K562 (cell line): ENCODE measurements at regions not wholly inside any gene's neighbourhood (a gene's known extent, or its start where the extent isn't known, plus 50 kb on each side); places are given as distances from the start of the nearest gene placed in this dataset.

Experiments
- ATAC-seq: fragments of 200-7000 bp; cut with Tn5 transposase; 3 replicates; pipeline ENCODE4 v1.9.1; 2020; ENCODE audit warnings: moderate library complexity
- BruUV-seq: library from RNA; stranded (reverse); fragments of 400-500 nt; replicated peaks from 2 replicates; lab custom pipeline; 2021; lab: Mats Ljungman, UMichigan
- CTCF ChIA-PET: fragments of 300-600 bp; formaldehyde crosslinking; extraction: SDS; loops from one replicate; lab custom pipeline; 2021; ENCODE audit warnings: low intra/inter-chr PET ratio; lab: Yijun Ruan, JAX
- POLR2A ChIA-PET: fragments of 300-600, 350-650 bp; sonication (Branson Sonifier 250); formaldehyde crosslinking; extraction: SDS; loops from one replicate; lab custom pipeline; 2021; ENCODE audit warnings: antibody characterized with exemption, inconsistent platforms; lab: Yijun Ruan, JAX
- DNase-seq, 4 experiments: peaks; one replicate each; pipeline versions ENCODE4 v3.0.0 to v3.0.0-alpha.2; 2011 to 2018; ENCODE audit warnings: low spot score in 3 of 4, mixed read lengths in 3 of 4; ENCODE audit errors: extremely low read depth in 1 of 4
- FAIRE-seq: peaks from 2 replicates; lab custom pipeline; 2011; peaks lifted over from hg19 to GRCh38; lab: Jason Lieb, UNC
- H2AFZ ChIP-seq: 2 replicates; pipeline ENCODE4 v1.6.0; 2011; ENCODE audit warnings: low read depth, low read length, control low read depth, inconsistent platforms
- H3K27ac ChIP-seq: fragments of 200-600 bp; 3 replicates; pipeline ENCODE4 v1.8.0; 2011; ENCODE audit warnings: low read depth, mild to moderate bottlenecking, control low read depth, inconsistent platforms, low read length, moderate library complexity, mixed read lengths; ENCODE audit errors: extremely low read depth
- H3K27me3 ChIP-seq, 2 experiments: fragments of 300-600 bp in 1 of 2; 2 replicates in 1 of 2; 3 replicates in 1 of 2; pipeline versions ENCODE4 v1.6.0 to v1.8.0; 2011; ENCODE audit warnings: inconsistent platforms in 2 of 2, low read length in 2 of 2, mild to moderate bottlenecking in 1 of 2, mixed read lengths in 1 of 2, moderate library complexity in 1 of 2; ENCODE audit not compliant: control insufficient read depth in 2 of 2, insufficient read depth in 2 of 2
- H3K36me3 ChIP-seq: fragments of 300-600 bp; 3 replicates; pipeline ENCODE4 v1.8.0; 2011; ENCODE audit warnings: mild to moderate bottlenecking, low read length, inconsistent platforms; ENCODE audit not compliant: control insufficient read depth, insufficient read depth
- H3K4me1 ChIP-seq, 2 experiments: fragments of 200-600 bp in 1 of 2; replicated peaks in 1 of 2; 2 replicates in 1 of 2; 3 replicates in 1 of 2; pipeline versions ENCODE4 v1.5.1 to v1.8.0; 2011; ENCODE audit warnings: inconsistent platforms in 2 of 2, low read length in 2 of 2, mild to moderate bottlenecking in 1 of 2, mixed read lengths in 1 of 2, moderate library complexity in 1 of 2; ENCODE audit not compliant: control insufficient read depth in 2 of 2, insufficient read depth in 2 of 2
- H3K4me2 ChIP-seq: 2 replicates; pipeline ENCODE4 v1.6.1; 2011; ENCODE audit warnings: low read length, control low read depth, inconsistent platforms, mixed read lengths; ENCODE audit not compliant: insufficient read depth
- H3K4me3 ChIP-seq: fragments of 200-600 bp; sonication (generic), shearing (Covaris generic); 2 replicates; pipeline ENCODE4 v1.5.1; 2016; ENCODE audit warnings: control low read depth, inconsistent platforms
- H3K79me2 ChIP-seq: fragments of 200-600 bp; 3 replicates; pipeline ENCODE4 v1.8.0; 2011; ENCODE audit warnings: low read length, inconsistent platforms; ENCODE audit not compliant: control insufficient read depth, insufficient read depth
- H3K9ac ChIP-seq, 2 experiments: 2 replicates each; pipeline versions ENCODE4 v1.6.0 to v1.6.1; 2011; ENCODE audit warnings: low read depth in 2 of 2, low read length in 2 of 2, control low read depth in 1 of 2, inconsistent platforms in 1 of 2, mild to moderate bottlenecking in 1 of 2, mixed read lengths in 1 of 2; ENCODE audit not compliant: insufficient read depth in 1 of 2
- H3K9me1 ChIP-seq: one replicate; pipeline ENCODE4 v1.6.0; 2011; ENCODE audit warnings: inconsistent platforms, mild to moderate bottlenecking, low read length, moderate library complexity; ENCODE audit not compliant: control insufficient read depth, insufficient read depth
- H3K9me3 ChIP-seq: replicated peaks from 2 replicates; pipeline ENCODE4 v1.5.1; 2011; ENCODE audit warnings: low read depth, low read length, inconsistent platforms; ENCODE audit not compliant: control insufficient read depth, insufficient read depth
- H4K20me1 ChIP-seq: replicated peaks from 2 replicates; pipeline ENCODE4 v1.6.1; 2011; ENCODE audit warnings: low read length, inconsistent platforms, mixed read lengths; ENCODE audit not compliant: control insufficient read depth, insufficient read depth
- ZBTB8A ChIP-seq: fragments of 450-650 bp; IDR thresholded peaks from 2 replicates; pipeline ENCODE4 v1.6.1; 2018; ENCODE audit warnings: mild to moderate bottlenecking, moderate library complexity; ENCODE audit not compliant: partially characterized antibody
- ZNF445 ChIP-seq: fragments of 250-450 bp; sonication (Bioruptor Pico); IDR thresholded peaks from 2 replicates; pipeline ENCODE4 v1.4.0; 2020; ENCODE audit warnings: low read depth, mild to moderate bottlenecking, moderate library complexity
- WGBS: fragments of 100-300 bp; shearing (Covaris generic); methylation state at CpG from one replicate; pipeline ENCODE4 v1.1.6; 2016; ENCODE audit warnings: low coverage, mixed read lengths; ENCODE audit not compliant: insufficient coverage; ENCODE audit errors: missing lambda C conversion rate; 5-methylcytosine and 5-hydroxymethylcytosine counted together
- in situ Hi-C: fragments of 300-500 bp; cut with MboI; formaldehyde crosslinking; loops from 4 replicates; pipeline ENCODE4 v1.15.0; 2018; ENCODE audit warnings: inconsistent platforms, mixed read lengths
- intact Hi-C: fragments of 100-400 bp; cut with micrococcal nuclease; formaldehyde crosslinking; loops from 2 replicates; pipeline ENCODE4 v1.14.2; 2022
- TF ChIP-seq, protein P1 (sequence below): fragments of 250-450 bp; sonication (Bioruptor Pico); IDR thresholded peaks from 2 replicates; pipeline ENCODE4 v1.5.0; 2021
- TF ChIP-seq, protein P2 (sequence below): IDR thresholded peaks from 2 replicates; pipeline ENCODE4 v1.6.1; 2011; ENCODE audit warnings: borderline replicate concordance, low read depth, mild to moderate bottlenecking, moderate library complexity, low read length; ENCODE audit not compliant: insufficient read depth, poor library complexity, severe bottlenecking
- TF ChIP-seq, protein P3 (sequence below), 2 experiments: fragments of 250-450 bp in 1 of 2; fragments of 450-650 bp in 1 of 2; sonication (Bioruptor Pico) in 1 of 2; IDR thresholded peaks; 2 replicates each; pipeline versions ENCODE4 v1.6.1 to v1.8.0; 2016 to 2021; ENCODE audit warnings: mild to moderate bottlenecking in 2 of 2, moderate library complexity in 2 of 2, missing compliant biosample characterization in 1 of 2, missing genetic modification characterization in 1 of 2

DNA sequence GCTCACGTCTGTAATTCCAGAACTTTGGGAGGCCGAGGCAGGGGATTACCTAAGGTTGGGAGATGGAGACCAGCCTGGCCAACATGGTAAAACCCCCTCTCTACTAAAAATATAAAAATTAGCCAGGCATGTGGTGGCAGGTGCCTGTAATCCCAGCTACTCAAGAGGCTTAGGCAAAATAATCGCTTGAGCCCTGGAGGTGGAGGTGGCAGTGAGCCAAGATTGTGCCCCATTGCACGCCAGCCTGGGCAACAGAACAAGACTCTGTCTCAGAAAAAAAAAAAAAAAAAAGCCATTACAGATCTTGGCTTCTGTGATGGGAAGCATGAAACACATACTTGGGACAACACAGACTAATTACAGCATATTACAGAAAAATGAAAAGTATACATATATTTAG lies 1404.5 kb upstream of the SPRY2 start:
- H3K9ac ChIP-seq: no peak overlapping the region
- no peaks in the 10 kb centered on the region for H3K27me3 ChIP-seq
- TF ChIP-seq, protein P1, sequence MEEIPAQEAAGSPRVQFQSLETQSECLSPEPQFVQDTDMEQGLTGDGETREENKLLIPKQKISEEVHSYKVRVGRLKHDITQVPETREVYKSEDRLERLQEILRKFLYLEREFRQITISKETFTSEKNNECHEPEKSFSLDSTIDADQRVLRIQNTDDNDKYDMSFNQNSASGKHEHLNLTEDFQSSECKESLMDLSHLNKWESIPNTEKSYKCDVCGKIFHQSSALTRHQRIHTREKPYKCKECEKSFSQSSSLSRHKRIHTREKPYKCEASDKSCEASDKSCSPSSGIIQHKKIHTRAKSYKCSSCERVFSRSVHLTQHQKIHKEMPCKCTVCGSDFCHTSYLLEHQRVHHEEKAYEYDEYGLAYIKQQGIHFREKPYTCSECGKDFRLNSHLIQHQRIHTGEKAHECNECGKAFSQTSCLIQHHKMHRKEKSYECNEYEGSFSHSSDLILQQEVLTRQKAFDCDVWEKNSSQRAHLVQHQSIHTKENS (CRISPR knock-in tag): no peak
- no peak for TF ChIP-seq ZNF445 (CRISPR knock-in tag)
- TF ChIP-seq, protein P2, sequence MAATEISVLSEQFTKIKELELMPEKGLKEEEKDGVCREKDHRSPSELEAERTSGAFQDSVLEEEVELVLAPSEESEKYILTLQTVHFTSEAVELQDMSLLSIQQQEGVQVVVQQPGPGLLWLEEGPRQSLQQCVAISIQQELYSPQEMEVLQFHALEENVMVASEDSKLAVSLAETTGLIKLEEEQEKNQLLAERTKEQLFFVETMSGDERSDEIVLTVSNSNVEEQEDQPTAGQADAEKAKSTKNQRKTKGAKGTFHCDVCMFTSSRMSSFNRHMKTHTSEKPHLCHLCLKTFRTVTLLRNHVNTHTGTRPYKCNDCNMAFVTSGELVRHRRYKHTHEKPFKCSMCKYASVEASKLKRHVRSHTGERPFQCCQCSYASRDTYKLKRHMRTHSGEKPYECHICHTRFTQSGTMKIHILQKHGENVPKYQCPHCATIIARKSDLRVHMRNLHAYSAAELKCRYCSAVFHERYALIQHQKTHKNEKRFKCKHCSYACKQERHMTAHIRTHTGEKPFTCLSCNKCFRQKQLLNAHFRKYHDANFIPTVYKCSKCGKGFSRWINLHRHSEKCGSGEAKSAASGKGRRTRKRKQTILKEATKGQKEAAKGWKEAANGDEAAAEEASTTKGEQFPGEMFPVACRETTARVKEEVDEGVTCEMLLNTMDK: no peak
- TF ChIP-seq ZBTB8A: no peak
- TF ChIP-seq, protein P3, sequence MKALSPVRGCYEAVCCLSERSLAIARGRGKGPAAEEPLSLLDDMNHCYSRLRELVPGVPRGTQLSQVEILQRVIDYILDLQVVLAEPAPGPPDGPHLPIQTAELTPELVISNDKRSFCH (CRISPR knock-in tag; IDR thresholded peaks at IDR 0.05): no peak
- TF ChIP-seq, protein P3 (tag; IDR thresholded peaks at IDR 0.05): no peak
- WGBS: 0% methylated on average over 4 of the region's 4 CpGs
- H3K79me2 ChIP-seq: no peaks in the 10 kb centered on the region
- ChIA-PET POLR2A (no interaction called here), CTCF (no interaction called here)
- ATAC-seq: no peak
- DNase-seq: no peak
- BruUV-seq: no TSS peak
- H2AFZ ChIP-seq: no peak overlapping the region
- intact Hi-C loops (no loop called here), in situ Hi-C loops (no loop called here)
- H3K9me1 ChIP-seq: no peaks in the 10 kb centered on the region
- FAIRE-seq: no peak
- H3K4me1 ChIP-seq: no peaks in the 10 kb centered on the region
- no peaks in the 10 kb centered on the region for H3K9me3 ChIP-seq
- no peaks in the 10 kb centered on the region for H4K20me1 ChIP-seq
- H3K4me3 ChIP-seq: no peak overlapping the region
- H3K4me2 ChIP-seq: no peak overlapping the region
- H3K27ac ChIP-seq: no peak overlapping the region
- H3K36me3 ChIP-seq: no peaks in the 10 kb centered on the region
